HG02884 (cell line): ENCODE measurements at regions not wholly inside any gene's neighbourhood (a gene's known extent, or its start where the extent isn't known, plus 50 kb on each side); places are given as distances from the start of the nearest gene placed in this dataset.

Source experiments
- ATAC-seq: cut with Tn5 transposase; IDR thresholded peaks from one replicate; pipeline ENCODE4 v1.9.1; 2021; ENCODE audit warnings: mild to moderate bottlenecking, moderate library complexity; ENCODE audit not compliant: unreplicated experiment

DNA sequence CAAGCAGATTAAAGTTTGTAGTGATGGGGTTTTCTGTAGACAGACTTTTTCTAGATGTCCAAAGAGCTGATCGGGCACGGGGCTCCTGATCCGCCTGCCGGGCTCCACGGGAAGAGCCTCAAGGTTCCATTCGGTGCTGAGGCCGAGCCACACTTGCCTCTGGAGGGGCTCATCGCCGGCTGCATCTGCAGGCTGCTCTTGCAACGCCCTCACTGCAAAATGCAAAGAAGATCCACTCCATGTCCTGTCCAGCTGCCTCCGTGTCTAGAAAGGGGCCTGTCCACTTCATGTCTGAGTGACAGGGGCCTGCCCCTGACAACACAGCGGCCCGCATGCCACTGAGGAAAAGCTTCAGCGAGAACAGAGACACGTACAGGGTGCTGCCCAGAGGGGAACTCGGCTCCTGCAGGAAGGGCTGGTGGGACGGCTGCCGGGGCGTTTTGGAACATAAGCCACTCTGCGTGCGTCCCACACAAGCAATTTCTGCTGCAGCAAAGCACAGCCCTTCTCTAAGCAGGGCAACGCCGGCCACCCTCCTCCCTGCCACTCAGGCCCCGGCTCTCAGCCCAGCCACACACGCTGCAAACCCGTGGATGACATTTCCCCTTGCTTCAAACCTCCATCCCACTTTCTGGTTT lies 53.6 kb upstream of the CTDP1 start:
- ATAC-seq = no peak

DNA sequence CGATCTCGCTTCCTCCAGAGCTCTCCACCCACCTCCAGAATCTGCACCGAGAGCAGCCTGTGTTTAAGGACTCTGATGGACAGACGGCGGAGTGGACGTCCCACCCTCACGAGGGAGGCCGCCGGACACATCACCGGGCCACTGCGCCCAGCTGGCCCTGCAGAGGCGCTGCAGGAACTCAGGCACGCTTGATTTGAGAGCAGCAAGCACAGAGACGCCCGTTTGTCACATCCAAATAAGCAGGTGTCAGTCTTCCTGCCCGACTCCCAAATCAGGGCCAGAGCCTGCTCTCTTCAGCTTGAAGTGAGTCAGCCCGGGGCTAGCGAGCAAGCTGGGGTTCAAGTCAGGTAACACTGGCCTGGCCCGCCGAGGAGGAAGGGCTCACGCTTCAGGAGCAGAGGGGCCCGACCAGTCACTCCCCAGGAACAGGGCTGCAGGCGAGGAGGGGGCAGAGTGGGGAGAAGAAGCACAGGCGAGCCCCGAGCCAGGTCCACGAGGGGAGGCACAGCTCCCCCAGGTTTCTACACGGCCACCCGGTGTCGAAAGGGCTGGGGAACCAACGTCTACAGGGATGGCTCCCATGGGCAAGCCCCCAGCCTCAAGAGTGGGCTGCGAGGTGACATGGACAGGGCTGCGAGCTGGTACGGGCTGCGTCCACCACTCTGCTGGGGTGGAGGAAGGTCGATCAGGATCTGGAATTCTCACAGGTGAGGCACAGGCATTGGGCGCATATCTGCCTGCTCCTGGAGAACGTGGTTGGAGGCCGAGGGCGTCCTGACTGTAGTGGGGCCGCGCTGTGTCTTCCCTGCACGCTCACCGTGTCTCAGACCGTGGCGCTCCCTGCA lies 52.5 kb upstream of the CTDP1 start:
- ATAC-seq = no peak

DNA sequence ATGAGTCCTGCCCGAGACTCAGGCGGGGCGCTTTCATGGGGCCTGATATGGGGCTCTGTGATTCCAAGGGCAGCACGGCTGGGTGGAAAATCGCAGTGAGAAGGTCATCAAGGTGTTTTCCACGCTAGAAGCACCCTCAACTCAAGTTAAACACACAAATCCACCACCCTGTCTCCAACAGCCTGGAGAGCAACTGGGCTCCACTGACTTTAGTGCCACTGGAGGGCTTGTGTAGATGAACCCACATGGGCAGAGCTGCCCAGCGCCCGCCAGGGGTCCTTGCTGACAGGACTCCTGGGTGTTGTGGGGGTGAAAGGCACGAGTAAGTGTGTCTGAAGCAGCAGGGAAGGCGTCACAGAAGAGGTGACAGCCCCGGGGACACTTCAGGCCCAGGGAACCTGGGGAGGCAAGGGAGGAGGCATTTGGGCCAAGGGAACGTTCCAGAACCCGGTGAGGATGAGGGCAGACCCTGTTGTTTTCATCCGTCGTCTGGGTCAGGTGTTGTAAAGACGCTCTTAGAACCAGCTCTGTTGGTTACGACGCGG lies 51.8 kb upstream of the CTDP1 start:
- ATAC-seq = no peak

DNA sequence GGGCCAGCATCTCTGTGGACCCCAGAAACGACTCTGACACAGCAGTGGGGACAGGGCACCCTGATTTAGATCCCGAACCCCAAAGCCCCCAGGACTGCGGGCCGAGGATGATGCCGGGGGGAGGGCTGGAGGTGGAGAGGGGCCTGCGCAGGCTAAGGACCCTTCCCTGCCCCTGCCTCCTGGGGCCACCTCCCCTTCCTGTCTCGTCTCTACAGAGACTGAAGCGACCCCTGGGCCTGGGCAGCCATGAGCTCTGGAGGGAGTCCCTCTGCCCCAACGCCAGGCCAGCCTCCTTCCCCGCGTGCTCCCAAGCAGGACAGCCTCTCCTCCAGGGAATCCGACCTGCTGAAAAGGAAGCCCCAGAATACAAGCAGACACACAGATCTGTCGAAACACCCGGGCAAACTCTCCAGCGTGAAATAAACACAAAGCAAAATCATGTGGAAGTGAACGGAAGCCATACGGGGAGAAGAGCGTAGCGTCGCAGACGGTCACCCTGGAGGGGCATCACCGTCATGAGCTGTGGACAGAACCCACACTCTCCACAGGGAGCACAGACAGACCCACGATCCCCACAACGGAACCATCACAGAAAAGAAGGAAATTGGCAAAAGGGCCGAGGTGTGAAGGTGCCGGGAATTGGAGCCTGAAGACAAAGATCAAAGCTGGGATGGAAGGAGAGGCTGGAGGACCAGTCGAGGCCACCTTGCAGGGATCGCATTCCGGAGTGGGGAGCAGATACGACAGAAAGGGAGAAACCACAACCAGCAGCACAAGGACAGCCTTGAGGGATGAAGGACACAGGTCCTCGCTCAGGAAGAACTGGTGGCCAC lies 51.0 kb upstream of the CTDP1 start:
- no peak for ATAC-seq

DNA sequence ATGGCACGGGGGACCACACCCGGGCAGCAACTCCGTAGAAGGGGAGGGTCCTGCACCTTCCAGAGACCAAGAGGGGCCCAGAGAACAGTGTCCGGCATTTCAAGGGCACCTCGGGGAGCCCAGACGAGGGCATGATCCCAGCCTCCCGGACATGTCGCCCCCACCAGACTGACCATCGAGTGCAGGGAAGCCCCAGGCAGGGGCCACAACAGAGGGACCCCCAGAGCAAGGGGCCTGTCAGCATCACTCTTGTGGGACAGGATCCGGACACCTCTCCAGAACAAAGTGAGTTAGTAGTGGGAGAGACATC lies 50.4 kb upstream of the CTDP1 start:
- no peak for ATAC-seq

DNA sequence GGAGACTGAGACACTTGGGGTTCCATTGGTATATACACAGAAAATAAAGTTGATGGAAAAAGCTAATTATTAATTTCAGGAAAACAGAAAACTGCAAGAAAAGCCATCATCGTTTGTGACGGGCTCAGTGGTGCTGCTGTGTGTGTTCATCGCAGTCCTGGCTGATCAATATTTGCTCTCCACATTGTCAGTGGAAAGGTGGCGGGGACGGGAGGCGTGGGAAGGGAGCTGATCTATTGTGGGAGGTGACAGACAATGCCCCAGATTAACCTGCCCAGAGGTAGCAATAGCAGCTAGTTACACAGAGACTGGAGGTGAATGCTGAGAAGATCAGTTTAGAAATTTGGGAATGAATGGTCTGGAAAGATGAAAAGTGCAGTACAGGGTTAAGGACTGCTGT lies 50.0 kb upstream of the CTDP1 start:
- ATAC-seq = no peak
